SK-N-SH (cell line): ENCODE measurements at regions not wholly inside any gene's neighbourhood (a gene's known extent, or its start where the extent isn't known, plus 50 kb on each side); places are given as distances from the start of the nearest gene placed in this dataset.

Experiments
- CTCF ChIA-PET: fragments of 300-600, 350-600 bp; formaldehyde crosslinking; extraction: SDS; loops from one replicate; lab custom pipeline; 2021; lab: Yijun Ruan, JAX
- POLR2A ChIA-PET: fragments of 350-600 bp; sonication (Branson Sonifier 250); formaldehyde crosslinking; extraction: SDS; loops from one replicate; lab custom pipeline; 2020; ENCODE audit warnings: antibody characterized with exemption, inconsistent platforms; lab: Yijun Ruan, JAX
- DNase-seq: peaks from one replicate; pipeline ENCODE4 v3.0.0; 2012
- H2AFZ ChIP-seq: fragments of 200-600 bp; sonication (generic); 2 replicates; pipeline ENCODE4 v1.8.1; 2016; ENCODE audit warnings: antibody characterized with exemption, mild to moderate bottlenecking, low read depth
- H3F3A ChIP-seq: fragments of 200-600 bp; sonication (generic); replicated peaks from 2 replicates; pipeline ENCODE3; 2016; ENCODE audit warnings: antibody characterized with exemption, mild to moderate bottlenecking; ENCODE audit not compliant: insufficient read depth
- H3K27ac ChIP-seq, 2 experiments: fragments of 200-500 bp in 1 of 2; fragments of 200-600 bp in 1 of 2; sonication (Bioruptor generic) in 1 of 2; sonication (generic), shearing (Covaris generic) in 1 of 2; 2 replicates each; pipeline versions ENCODE4 v1.5.1 to v1.6.1; 2014 to 2016; ENCODE audit warnings: low read depth in 2 of 2, inconsistent platforms in 1 of 2, low read length in 1 of 2, mild to moderate bottlenecking in 1 of 2, mixed read lengths in 1 of 2
- H3K27me3 ChIP-seq: fragments of 200-600 bp; sonication (generic), shearing (Covaris generic); 2 replicates; pipeline ENCODE4 v1.6.1; 2016; ENCODE audit warnings: mixed run types; ENCODE audit not compliant: insufficient read depth
- H3K36me3 ChIP-seq, 2 experiments: fragments of 200-500 bp in 1 of 2; fragments of 200-600 bp in 1 of 2; sonication (Bioruptor generic) in 1 of 2; sonication (generic) in 1 of 2; replicated peaks in 1 of 2; 2 replicates each; pipeline versions ENCODE3 to v1.5.1; 2014 to 2016; ENCODE audit warnings: low read length in 1 of 2, mild to moderate bottlenecking in 1 of 2; ENCODE audit not compliant: insufficient read depth in 2 of 2, control insufficient read depth in 1 of 2
- H3K4me1 ChIP-seq, 2 experiments: fragments of 200-500 bp in 1 of 2; fragments of 200-600 bp in 1 of 2; sonication (Bioruptor generic) in 1 of 2; sonication (generic), shearing (Covaris generic) in 1 of 2; 2 replicates each; pipeline versions ENCODE4 v1.5.1 to v1.6.1; 2014 to 2016; ENCODE audit warnings: low read depth in 1 of 2, low read length in 1 of 2, mixed run types in 1 of 2; ENCODE audit not compliant: insufficient read depth in 2 of 2, control insufficient read depth in 1 of 2
- H3K4me2 ChIP-seq: fragments of 200-600 bp; sonication (generic), shearing (Covaris generic); 2 replicates; pipeline ENCODE4 v1.6.1; 2017; ENCODE audit warnings: mixed run types
- H3K4me3 ChIP-seq, 2 experiments: fragments of 200-500 bp in 1 of 2; fragments of 200-600 bp in 1 of 2; sonication (Bioruptor generic) in 1 of 2; sonication (generic), shearing (Covaris generic) in 1 of 2; 2 replicates each; pipeline versions ENCODE4 v1.5.1 to v1.8.1; 2014 to 2016; ENCODE audit warnings: low read depth in 2 of 2, inconsistent platforms in 1 of 2, low read length in 1 of 2, mild to moderate bottlenecking in 1 of 2, mixed read lengths in 1 of 2, moderate library complexity in 1 of 2
- H3K79me2 ChIP-seq: fragments of 200-600 bp; sonication (generic); 2 replicates; pipeline ENCODE4 v1.8.1; 2017; ENCODE audit warnings: mild to moderate bottlenecking; ENCODE audit not compliant: insufficient read depth
- H3K9ac ChIP-seq: fragments of 200-600 bp; sonication (generic); 2 replicates; pipeline ENCODE4 v1.6.1; 2017; ENCODE audit warnings: mixed run types
- H3K9me2 ChIP-seq: fragments of 200-600 bp; sonication (generic); 2 replicates; pipeline ENCODE4 v1.6.1; 2017; ENCODE audit warnings: mixed run types
- H3K9me3 ChIP-seq: fragments of 200-600 bp; sonication (generic); 2 replicates; pipeline ENCODE4 v1.6.1; 2017; ENCODE audit warnings: mixed run types, mild to moderate bottlenecking, moderate library complexity
- H4K20me1 ChIP-seq: fragments of 200-600 bp; sonication (generic); 2 replicates; pipeline ENCODE4 v1.6.1; 2017; ENCODE audit warnings: mild to moderate bottlenecking, mixed run types; ENCODE audit not compliant: insufficient read depth
- CTCF ChIP-seq: fragments of 200-600 bp; sonication (generic); IDR thresholded peaks from 2 replicates; pipeline ENCODE4 v1.6.1; 2017; ENCODE audit warnings: antibody characterized with exemption, mild to moderate bottlenecking, moderate library complexity
- EP300 ChIP-seq, 2 experiments: IDR thresholded peaks; 2 replicates each; pipeline versions ENCODE4 v1.4.0 to v1.6.1; 2012; ENCODE audit warnings: borderline replicate concordance in 1 of 2, low read depth in 1 of 2, low read length in 1 of 2
- FOSL2 ChIP-seq: IDR thresholded peaks from 2 replicates; pipeline ENCODE4 v1.4.0; 2012; ENCODE audit warnings: low read depth, mild to moderate bottlenecking, moderate library complexity, borderline replicate concordance
- FOXJ3 ChIP-seq: sonication (generic); formaldehyde crosslinking; IDR thresholded peaks from 2 replicates; pipeline ENCODE4 v1.5.1; 2020; ENCODE audit warnings: mild to moderate bottlenecking, missing genetic modification reagents
- FOXM1 ChIP-seq: IDR thresholded peaks from 2 replicates; pipeline ENCODE4 v1.4.0; 2012; ENCODE audit warnings: low read depth, mild to moderate bottlenecking
- GABPA ChIP-seq: IDR thresholded peaks from 2 replicates; pipeline ENCODE4 v1.4.0; 2012; ENCODE audit warnings: low read depth, mild to moderate bottlenecking
- GATA2 ChIP-seq: sonication (generic); formaldehyde crosslinking; IDR thresholded peaks from 2 replicates; pipeline ENCODE4 v1.5.0; 2020; ENCODE audit warnings: mild to moderate bottlenecking, missing genetic modification reagents
- IRF3 ChIP-seq: fragments of 150-350 bp; IDR thresholded peaks from 2 replicates; pipeline ENCODE4 v1.6.1; 2016; ENCODE audit warnings: mild to moderate bottlenecking, low read depth, low read length
- JUND ChIP-seq: IDR thresholded peaks from 2 replicates; pipeline ENCODE4 v1.4.0; 2012
- MEF2A ChIP-seq: IDR thresholded peaks from 2 replicates; pipeline ENCODE4 v1.4.0; 2012; ENCODE audit warnings: low read depth, borderline replicate concordance
- NFIC ChIP-seq: IDR thresholded peaks from 2 replicates; pipeline ENCODE4 v1.4.0; 2012; ENCODE audit warnings: borderline replicate concordance
- POLR2AphosphoS5 ChIP-seq: IDR thresholded peaks from 2 replicates; pipeline ENCODE4 v1.6.1; 2012; ENCODE audit warnings: low read depth, low read length
- RAD21 ChIP-seq: IDR thresholded peaks from 2 replicates; pipeline ENCODE4 v1.6.1; 2012; ENCODE audit warnings: mild to moderate bottlenecking, low read length
- RCOR1 ChIP-seq: fragments of 150-350 bp; IDR thresholded peaks from 2 replicates; pipeline ENCODE4 v1.6.1; 2017; ENCODE audit warnings: antibody characterized with exemption, low read length
- REST ChIP-seq: IDR thresholded peaks from 2 replicates; pipeline ENCODE4 v1.6.1; 2012; ENCODE audit warnings: mild to moderate bottlenecking, low read depth, low read length, moderate library complexity
- RFX5 ChIP-seq: IDR thresholded peaks from 2 replicates; pipeline ENCODE4 v1.6.1; 2012; ENCODE audit warnings: mild to moderate bottlenecking, improper control_type of control experiment, low read length
- SMC3 ChIP-seq: IDR thresholded peaks from 2 replicates; pipeline ENCODE4 v1.6.1; 2012; ENCODE audit warnings: low read depth, low read length, improper control_type of control experiment
- TAF1 ChIP-seq: IDR thresholded peaks from 2 replicates; pipeline ENCODE4 v1.6.1; 2012; ENCODE audit warnings: low read depth, mild to moderate bottlenecking, low read length, moderate library complexity, borderline replicate concordance
- TEAD4 ChIP-seq: IDR thresholded peaks from 2 replicates; pipeline ENCODE4 v1.4.0; 2012; ENCODE audit warnings: mild to moderate bottlenecking, borderline replicate concordance; ENCODE audit not compliant: insufficient read depth
- USF1 ChIP-seq: IDR thresholded peaks from 2 replicates; pipeline ENCODE4 v1.4.0; 2012; ENCODE audit warnings: low read depth, borderline replicate concordance
- YY1 ChIP-seq: IDR thresholded peaks from 2 replicates; pipeline ENCODE4 v1.4.0; 2012; ENCODE audit warnings: low read depth, mild to moderate bottlenecking
- WGBS: methylation state at CpG from one replicate; pipeline ENCODE4 v1.1.6; 2017; ENCODE audit warnings: low lambda C conversion rate; 5-methylcytosine and 5-hydroxymethylcytosine counted together

- Histone ChIP-seq H3K36me3 (no peaks in the 10 kb centered on the region), H3K9ac (no peak overlapping the region)
- no peak for TF ChIP-seq JUND
- TF ChIP-seq SMC3, result no peak
- TF ChIP-seq FOXM1, result no peak
- no peak for TF ChIP-seq TEAD4
- TF ChIP-seq IRF3, result no peak
- no peak for TF ChIP-seq RCOR1
- no peak for TF ChIP-seq RFX5
- TF ChIP-seq FOSL2, result no peak
- no peak for TF ChIP-seq CTCF
- TF ChIP-seq NFIC, result no peak
- no peak for TF ChIP-seq RAD21
- no peak for TF ChIP-seq MEF2A
- TF ChIP-seq, all 33 proteins: peak for 0
- H3K27me3 ChIP-seq, result peaks cover 41% of the 10 kb centered on the region
- no peak overlapping the region for H3K4me2 ChIP-seq
- no peak overlapping the region for H2AFZ ChIP-seq
- no peaks in the 10 kb centered on the region for H4K20me1 ChIP-seq
- 4% methylated on average over 2 of the region's 2 CpGs for WGBS
- H3K79me2 ChIP-seq, result no peaks in the 10 kb centered on the region
- no peaks in the 10 kb centered on the region for H3K4me1 ChIP-seq
- no peaks in the 10 kb centered on the region for H3F3A ChIP-seq
- DNase-seq, result no peak
- POLR2A ChIA-PET, result no interaction called here
- CTCF ChIA-PET, result interaction anchor here (0.6 kb wide), 1 partner anchor 42 kb away, joined by 3 read pairs; no protein-coding TSS in a partner anchor
- H3K9me3 ChIP-seq, result no peaks in the 10 kb centered on the region
- 0 out of 2 replicates have a peak, but pooled peaks cover 6% of the 10 kb centered on the region for H3K9me2 ChIP-seq
- no peak overlapping the region for H3K27ac ChIP-seq
- no peak overlapping the region for H3K4me3 ChIP-seq
These were observed 73.1 kb upstream of the TOMM7 start for GRCh38 chr7:22895828-22896165.

- Histone ChIP-seq H3K4me1 (no peaks in the 10 kb centered on the region), H3K9me3 (no peaks in the 10 kb centered on the region), H2AFZ (no peak overlapping the region), H3K9ac (no peak overlapping the region), H3K79me2 (no peaks in the 10 kb centered on the region), H3K9me2 (0 out of 2 replicates have a peak, but pooled peaks cover 6% of the 10 kb centered on the region), H3K4me2 (no peak overlapping the region), H3K27me3 (peaks cover 46% of the 10 kb centered on the region), H3K27ac (no peak overlapping the region), H3F3A (no peaks in the 10 kb centered on the region), H4K20me1 (no peaks in the 10 kb centered on the region), H3K36me3 (no peaks in the 10 kb centered on the region), H3K4me3 (no peak overlapping the region)
- no peak for DNase-seq
- CTCF ChIA-PET, result interaction anchor here (0.6 kb wide), 1 partner anchor 41 kb away, joined by 3 read pairs; no protein-coding TSS in a partner anchor
- POLR2A ChIA-PET, result no interaction called here
- WGBS, result under 1% methylated on average over 3 of the region's 3 CpGs
- TF ChIP-seq USF1 (no peak), JUND (no peak), RCOR1 (no peak), NFIC (no peak), GABPA (no peak), GATA2 (CRISPR knock-in tag) (no peak), EP300 (IDR thresholded peaks at IDR 0.05; ENCODE audit: borderline replicate concordance in 1 of 2, low read depth in 1 of 2, low read length in 1 of 2) (no peak), TAF1 (no peak), SMC3 (no peak), FOXJ3 (no peak), YY1 (no peak), POLR2AphosphoS5 (no peak), RAD21 (no peak), REST (no peak)
These were observed 72.6 kb upstream of the TOMM7 start for GRCh38 chr7:22895140-22895827.
